Breast epithelium (tissue), 3 donors: ENCODE measurements at regions not wholly inside any gene's neighbourhood (a gene's known extent, or its start where the extent isn't known, plus 50 kb on each side); places are given as distances from the start of the nearest gene placed in this dataset.

Source experiments
- CTCF ChIP-seq, 3 donors: fragments of 450-650 bp; IDR thresholded peaks; one replicate each; pipeline ENCODE4 v1.5.1; 2016 to 2017; ENCODE audit warnings: antibody characterized with exemption in 3 of 3, mild to moderate bottlenecking in 3 of 3, moderate library complexity in 3 of 3
- POLR2A ChIP-seq: fragments of 450-650 bp; IDR thresholded peaks from one replicate; pipeline ENCODE4 v1.6.1; 2016; ENCODE audit warnings: antibody characterized with exemption, mild to moderate bottlenecking, moderate library complexity
- POLR2AphosphoS5 ChIP-seq, 3 donors: sonication (generic); formaldehyde crosslinking; IDR thresholded peaks; one replicate each; pipeline ENCODE4 v1.6.1; 2017; ENCODE audit warnings: antibody characterized with exemption in 3 of 3

- no peak for TF ChIP-seq CTCF (IDR thresholded peaks at IDR 0.05)
- no peak for TF ChIP-seq POLR2A
- TF ChIP-seq POLR2AphosphoS5 (IDR thresholded peaks at IDR 0.05), result no peak
Measured at GRCh38 chr7:149608168-149608567, 110.6 kb upstream of the ZNF746 start.
